Mesendoderm (in vitro differentiated cells): ENCODE measurements at regions not wholly inside any gene's neighbourhood (a gene's known extent, or its start where the extent isn't known, plus 50 kb on each side); places are given as distances from the start of the nearest gene placed in this dataset.
"Not testable (repeated sequence)": the region's sequence is repeated elsewhere in the genome, so short reads cannot be mapped to it uniquely, and the experiment has no call there.

Source experiments
- DNase-seq: peaks from one replicate; pipeline ENCODE4 v3.0.0; 2013
- H2AK5ac ChIP-seq: 2 replicates; pipeline ENCODE4 v1.6.1; 2013; ENCODE audit warnings: low read length, inconsistent platforms
- H2BK120ac ChIP-seq: 2 replicates; pipeline ENCODE4 v1.6.1; 2013; ENCODE audit warnings: low read depth, mild to moderate bottlenecking, low read length, moderate library complexity, mixed read lengths
- H2BK15ac ChIP-seq: replicated peaks from 2 replicates; pipeline ENCODE4 v1.6.1; 2013; ENCODE audit warnings: low read depth, mild to moderate bottlenecking, moderate library complexity
- H2BK5ac ChIP-seq: 2 replicates; pipeline ENCODE4 v1.6.1; 2013; ENCODE audit warnings: low read length, inconsistent platforms
- H3K18ac ChIP-seq: 2 replicates; pipeline ENCODE4 v1.6.1; 2013; ENCODE audit warnings: mild to moderate bottlenecking, low read length, mixed read lengths
- H3K23ac ChIP-seq: one replicate; pipeline ENCODE4 v1.6.1; 2013; ENCODE audit warnings: low read length
- H3K27ac ChIP-seq: 2 replicates; pipeline ENCODE4 v1.5.1; 2013; ENCODE audit warnings: low read depth, mild to moderate bottlenecking, inconsistent platforms, low read length, moderate library complexity
- H3K27me3 ChIP-seq: 2 replicates; pipeline ENCODE4 v1.6.1; 2013; ENCODE audit warnings: low read length, control low read depth, mild to moderate bottlenecking, inconsistent platforms; ENCODE audit not compliant: insufficient read depth, poor library complexity
- H3K36me3 ChIP-seq: 2 replicates; pipeline ENCODE4 v1.6.1; 2013; ENCODE audit warnings: low read length, inconsistent platforms; ENCODE audit not compliant: control insufficient read depth, insufficient read depth
- H3K4ac ChIP-seq: one replicate; pipeline ENCODE4 v1.6.1; 2013; ENCODE audit warnings: low read depth, mild to moderate bottlenecking, low read length, moderate library complexity
- H3K4me1 ChIP-seq: 2 replicates; pipeline ENCODE4 v1.6.1; 2013; ENCODE audit warnings: low read depth, low read length, inconsistent platforms; ENCODE audit not compliant: control insufficient read depth
- H3K4me2 ChIP-seq: 2 replicates; pipeline ENCODE4 v1.6.1; 2013; ENCODE audit warnings: low read length
- H3K4me3 ChIP-seq: 2 replicates; pipeline ENCODE4 v1.5.1; 2013; ENCODE audit warnings: mild to moderate bottlenecking, low read length
- H3K56ac ChIP-seq: one replicate; pipeline ENCODE4 v1.6.1; 2013; ENCODE audit warnings: low read length
- H3K79me1 ChIP-seq: 2 replicates; pipeline ENCODE4 v1.6.1; 2013; ENCODE audit warnings: low read length, inconsistent platforms
- H3K79me2 ChIP-seq: 2 replicates; pipeline ENCODE4 v1.6.1; 2013; ENCODE audit warnings: mild to moderate bottlenecking, low read length; ENCODE audit not compliant: control insufficient read depth, insufficient read depth
- H3K9ac ChIP-seq: 2 replicates; pipeline ENCODE4 v1.6.1; 2013; ENCODE audit warnings: low read length, inconsistent platforms
- H4K5ac ChIP-seq: one replicate; pipeline ENCODE4 v1.6.1; 2013; ENCODE audit warnings: low read length
- H4K8ac ChIP-seq: one replicate; pipeline ENCODE4 v1.6.1; 2013; ENCODE audit warnings: low read depth, mild to moderate bottlenecking, control low read depth, low read length, moderate library complexity
- WGBS: extraction: QIAGEN DNeasy Blood & Tissue Kit; methylation state at CpG from one replicate; pipeline ENCODE4 v1.1.7; 2013; ENCODE audit warnings: low lambda C conversion rate, missing lambda C conversion rate; ENCODE audit not compliant: insufficient coverage; ENCODE audit errors: extremely low coverage; 5-methylcytosine and 5-hydroxymethylcytosine counted together

GRCh38 chr14:105602243-105602750 lies 75.9 kb downstream of the TMEM121 start:
- no peaks in the 10 kb centered on the region for H3K79me1 ChIP-seq
- H3K4me3 ChIP-seq, result no peak overlapping the region
- H3K56ac ChIP-seq, result no peak overlapping the region
- H3K23ac ChIP-seq, result no peak overlapping the region
- H2BK120ac ChIP-seq, result no peak overlapping the region
- H4K5ac ChIP-seq, result no peak overlapping the region
- no peak overlapping the region for H3K27ac ChIP-seq
- no peak overlapping the region for H2BK5ac ChIP-seq
- no peaks in the 10 kb centered on the region for H3K79me2 ChIP-seq
- H2BK15ac ChIP-seq, result no peak overlapping the region
- no peak overlapping the region for H3K4ac ChIP-seq
- WGBS, result no CpG with 5 or more reads among the region's 9 CpGs
- H4K8ac ChIP-seq, result no peak overlapping the region
- H3K18ac ChIP-seq, result no peak overlapping the region
- no peak overlapping the region for H3K9ac ChIP-seq
- H3K27me3 ChIP-seq, result no peaks in the 10 kb centered on the region
- H2AK5ac ChIP-seq, result no peak overlapping the region
- H3K36me3 ChIP-seq, result no peaks in the 10 kb centered on the region
- no peak overlapping the region for H3K4me2 ChIP-seq
- DNase-seq, result no peak
- no peaks in the 10 kb centered on the region for H3K4me1 ChIP-seq

- H4K8ac ChIP-seq, result no peak overlapping the region
- no peaks in the 10 kb centered on the region for H3K36me3 ChIP-seq
- no peak overlapping the region for H3K9ac ChIP-seq
- no peak overlapping the region for H3K23ac ChIP-seq
- H2BK15ac ChIP-seq, result no peak overlapping the region
- no peak overlapping the region for H2AK5ac ChIP-seq
- H3K18ac ChIP-seq, result no peak overlapping the region
- H2BK120ac ChIP-seq, result no peak overlapping the region
- H3K4me3 ChIP-seq, result no peak overlapping the region
- no peak overlapping the region for H3K4ac ChIP-seq
- no peaks in the 10 kb centered on the region for H3K4me1 ChIP-seq
- H3K79me2 ChIP-seq, result no peaks in the 10 kb centered on the region
- no peak overlapping the region for H4K5ac ChIP-seq
- WGBS, result no CpG with 5 or more reads among the region's 6 CpGs
- DNase-seq, result no peak
- no peaks in the 10 kb centered on the region for H3K79me1 ChIP-seq
- H3K27me3 ChIP-seq, result no peaks in the 10 kb centered on the region
- no peak overlapping the region for H3K27ac ChIP-seq
- H3K56ac ChIP-seq, result no peak overlapping the region
- H2BK5ac ChIP-seq, result no peak overlapping the region
- no peak overlapping the region for H3K4me2 ChIP-seq
Observed at GRCh38 chr14:105602799-105603793, 76.7 kb downstream of the TMEM121 start.

DNA sequence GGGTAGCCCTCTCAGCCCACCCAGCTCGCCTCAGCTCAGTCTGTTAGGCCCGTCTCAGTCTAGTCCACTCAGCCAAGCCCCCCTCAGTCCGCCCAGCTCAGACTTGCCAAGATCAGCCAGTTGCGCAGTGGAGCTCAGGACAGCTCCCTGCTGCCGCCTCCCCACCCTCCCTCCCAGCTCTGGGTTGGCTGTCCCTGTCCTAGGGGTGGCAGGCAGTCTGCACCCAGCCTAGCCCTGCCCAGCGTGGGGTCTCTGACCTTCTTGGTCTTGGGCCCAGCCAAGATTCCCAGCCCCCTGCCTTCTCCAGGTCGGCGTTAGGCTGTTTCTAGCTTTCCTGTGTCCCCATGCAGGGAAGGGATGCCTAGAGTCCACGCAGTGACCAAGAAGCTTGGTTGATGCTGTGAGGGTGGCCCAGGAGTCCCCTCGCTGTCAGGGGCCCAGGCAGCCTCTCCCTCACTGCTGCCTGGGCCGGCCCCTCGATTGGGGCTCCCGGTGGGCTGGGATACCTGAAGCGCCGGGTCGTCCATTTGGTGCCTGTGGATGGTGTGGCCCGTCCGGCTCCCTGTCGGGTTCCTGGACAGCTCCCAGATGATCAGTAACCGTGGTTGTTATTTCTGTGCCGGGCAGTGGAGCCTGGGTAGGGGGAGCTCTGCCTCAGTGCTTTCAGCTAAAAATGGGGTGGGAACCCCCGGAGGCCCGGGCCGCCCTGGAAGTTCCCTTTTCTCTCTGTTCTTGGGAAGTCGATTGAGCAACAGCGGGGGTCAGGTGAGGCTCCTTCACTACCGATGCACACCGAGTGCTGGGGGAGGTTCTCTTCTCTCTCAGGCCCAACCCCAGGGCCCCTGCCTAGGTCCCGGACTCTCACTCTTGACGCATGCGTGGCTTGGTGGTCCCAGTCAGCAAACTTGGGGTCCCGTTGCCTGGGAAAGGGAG lies 78.4 kb downstream of the TMEM121 start:
- H3K23ac ChIP-seq, H4K5ac ChIP-seq, H3K4ac ChIP-seq, H3K27me3 ChIP-seq, H4K8ac ChIP-seq, H3K56ac ChIP-seq, H3K79me1 ChIP-seq, H3K4me2 ChIP-seq, H2BK15ac ChIP-seq, H3K18ac ChIP-seq, H2BK120ac ChIP-seq, H3K36me3 ChIP-seq, DNase-seq, H2BK5ac ChIP-seq, H3K27ac ChIP-seq, H2AK5ac ChIP-seq, H3K9ac ChIP-seq, H3K4me1 ChIP-seq, H3K79me2 ChIP-seq, H3K4me3 ChIP-seq: not testable (repeated sequence)
- no CpG with 5 or more reads among the region's 32 CpGs for WGBS

GRCh38 chr14:105605464-105606304 lies 79.3 kb downstream of the TMEM121 start:
- WGBS, result no CpG with 5 or more reads among the region's 24 CpGs
- Histone ChIP-seq H3K23ac (no peak overlapping the region), H3K4me3 (no peak overlapping the region), H3K36me3 (no peaks in the 10 kb centered on the region), H3K9ac (no peak overlapping the region), H2AK5ac (no peak overlapping the region), H3K79me2 (no peaks in the 10 kb centered on the region), H3K27ac (no peak overlapping the region), H4K8ac (no peak overlapping the region), H3K27me3 (no peaks in the 10 kb centered on the region), H3K18ac (no peak overlapping the region), H2BK15ac (no peak overlapping the region), H4K5ac (no peak overlapping the region), H2BK120ac (no peak overlapping the region), H2BK5ac (no peak overlapping the region), H3K4me2 (no peak overlapping the region), H3K4ac (no peak overlapping the region), H3K56ac (no peak overlapping the region), H3K4me1 (no peaks in the 10 kb centered on the region), H3K79me1 (no peaks in the 10 kb centered on the region)
- no peak for DNase-seq

DNA sequence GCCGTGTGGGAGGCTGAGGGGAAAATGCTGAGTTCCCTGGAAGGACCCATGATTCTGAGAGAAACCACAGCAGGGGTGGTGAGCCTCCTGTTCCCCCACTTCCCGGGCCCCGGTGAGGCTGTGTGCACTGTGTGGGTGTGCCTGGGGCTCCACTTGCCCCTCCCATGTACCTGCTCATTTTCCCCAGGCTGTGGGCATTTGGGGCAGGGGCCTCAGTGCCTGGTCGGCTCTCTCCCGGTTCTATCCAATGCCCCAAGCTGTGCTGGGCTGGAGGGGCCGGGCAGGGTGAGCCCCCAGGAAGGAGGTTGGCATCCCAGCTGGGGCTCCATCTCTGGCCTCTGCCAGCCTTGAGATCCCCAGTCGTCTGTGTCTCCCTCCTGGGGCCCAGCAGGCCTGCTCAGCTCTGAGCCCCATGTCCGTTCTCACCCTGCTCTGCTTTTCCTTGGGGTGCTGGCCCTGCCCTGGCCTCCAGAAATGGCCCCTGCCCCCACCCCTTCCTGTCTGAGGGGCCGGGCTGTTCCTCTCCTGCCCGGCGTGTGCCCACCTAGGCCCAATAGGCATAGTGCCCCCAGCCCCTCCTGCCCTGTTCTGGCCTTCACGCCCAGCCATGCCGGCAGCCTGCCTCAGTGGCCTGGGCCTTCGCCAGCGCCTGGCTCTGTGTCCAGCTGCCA lies 80.1 kb downstream of the TMEM121 start:
- H3K27ac ChIP-seq, DNase-seq, H3K79me1 ChIP-seq, H3K4me1 ChIP-seq, H3K79me2 ChIP-seq, H3K23ac ChIP-seq, H3K27me3 ChIP-seq, H3K9ac ChIP-seq, H3K4ac ChIP-seq, H3K4me2 ChIP-seq, H3K56ac ChIP-seq, H2BK15ac ChIP-seq, H3K36me3 ChIP-seq, H2BK5ac ChIP-seq, H2BK120ac ChIP-seq, H3K18ac ChIP-seq, H4K8ac ChIP-seq, H4K5ac ChIP-seq, H3K4me3 ChIP-seq, H2AK5ac ChIP-seq: not testable (repeated sequence)
- WGBS, result no CpG with 5 or more reads among the region's 15 CpGs
